Liver (tissue), 3 donors: ENCODE measurements at regions not wholly inside any gene's neighbourhood (a gene's known extent, or its start where the extent isn't known, plus 50 kb on each side); places are given as distances from the start of the nearest gene placed in this dataset.

Experiments used
- CTCF ChIP-seq: fragments of 150-350 bp; IDR thresholded peaks from 2 replicates; pipeline ENCODE4 v1.5.1; 2017; ENCODE audit warnings: improper control_type of control experiment, low read depth, low read length; ENCODE audit not compliant: missing input control
- FOXA1 ChIP-seq: IDR thresholded peaks from 2 replicates; pipeline ENCODE4 v1.6.1; 2016; ENCODE audit warnings: antibody characterized with exemption
- GABPA ChIP-seq, 2 donors: IDR thresholded peaks in 1 of 2; conservative IDR thresholded peaks in 1 of 2; 2 replicates each; pipeline ENCODE4 v1.6.1; 2016; ENCODE audit warnings: antibody characterized with exemption in 2 of 2, mild to moderate bottlenecking in 1 of 2, moderate library complexity in 1 of 2
- HNF4A ChIP-seq, 2 donors: conservative IDR thresholded peaks; 2 replicates each; pipeline ENCODE4 v1.6.1; 2016; ENCODE audit warnings: antibody characterized with exemption in 2 of 2, mild to moderate bottlenecking in 2 of 2
- JUND ChIP-seq, 2 donors: IDR thresholded peaks; 2 replicates each; pipeline ENCODE4 v1.6.1; 2016; ENCODE audit warnings: antibody characterized with exemption in 2 of 2
- MAX ChIP-seq: IDR thresholded peaks from 2 replicates; pipeline ENCODE4 v1.6.1; 2016; ENCODE audit warnings: antibody characterized with exemption
- RAD21 ChIP-seq, 2 donors: IDR thresholded peaks; 2 replicates each; pipeline ENCODE4 v1.6.1; 2016; ENCODE audit warnings: antibody characterized with exemption in 2 of 2, mild to moderate bottlenecking in 2 of 2
- REST ChIP-seq: IDR thresholded peaks from 2 replicates; pipeline ENCODE4 v1.6.1; 2016; ENCODE audit warnings: antibody characterized with exemption, mild to moderate bottlenecking
- SP1 ChIP-seq: IDR thresholded peaks from 2 replicates; pipeline ENCODE4 v1.6.1; 2018; ENCODE audit warnings: antibody characterized with exemption, mild to moderate bottlenecking
- TAF1 ChIP-seq: conservative IDR thresholded peaks from 2 replicates; pipeline ENCODE4 v1.6.1; 2016; ENCODE audit warnings: antibody characterized with exemption, mild to moderate bottlenecking
- ZBTB33 ChIP-seq: IDR thresholded peaks from 2 replicates; pipeline ENCODE4 v1.6.1; 2016; ENCODE audit warnings: antibody characterized with exemption
- donor health status: healthy.
- donor health status: healthy.

GRCh38 chr12:125873016-125873415 lies 807.8 kb downstream of the AACS start:
- TF ChIP-seq CTCF (no peak), TAF1 (no peak), REST (no peak), JUND (IDR thresholded peaks at IDR 0.05) (no peak), SP1 (no peak), MAX (no peak), FOXA1 (no peak), GABPA (IDR thresholded peaks at IDR 0.05 in 1 of 2, conservative IDR thresholded peaks at IDR 0.05 in 1 of 2) (no peak), HNF4A (conservative IDR thresholded peaks at IDR 0.05) (no peak), RAD21 (IDR thresholded peaks at IDR 0.05) (no peak), ZBTB33 (no peak)
